Ovary (tissue), 7 donors: ENCODE measurements at regions not wholly inside any gene's neighbourhood (a gene's known extent, or its start where the extent isn't known, plus 50 kb on each side); places are given as distances from the start of the nearest gene placed in this dataset.

Experiments
- DNase-seq, 5 donors: peaks; one replicate each; pipeline ENCODE4 v3.0.0-alpha.2; 2019 to 2020
- H3K27ac ChIP-seq, 2 donors: fragments of 200-600 bp; one replicate each; pipeline versions ENCODE4 v1.5.1 to v1.8.0; 2019 to 2022
- H3K27me3 ChIP-seq: fragments of 200-600 bp; one replicate; pipeline ENCODE4 v1.8.0; 2022
- H3K36me3 ChIP-seq: fragments of 200-600 bp; sonication (generic); one replicate; pipeline ENCODE4 v1.5.1; 2019
- H3K4me1 ChIP-seq: one replicate; pipeline ENCODE4 v1.8.1; 2013; ENCODE audit warnings: mild to moderate bottlenecking, moderate library complexity; ENCODE audit not compliant: insufficient read depth
- H3K4me3 ChIP-seq: fragments of 200-600 bp; sonication (generic); one replicate; pipeline ENCODE4 v1.5.1; 2017
- H3K9me3 ChIP-seq, 2 donors: fragments of 200-600 bp in 1 of 2; sonication (generic) in 1 of 2; one replicate each; pipeline versions ENCODE4 v1.5.1 to v1.8.1; 2013 to 2019; ENCODE audit warnings: mild to moderate bottlenecking in 1 of 2, moderate library complexity in 1 of 2
- EP300 ChIP-seq: sonication (generic); formaldehyde crosslinking; IDR thresholded peaks from one replicate; pipeline ENCODE4 v1.6.1; 2017; ENCODE audit warnings: antibody characterized with exemption
- POLR2A ChIP-seq: fragments of 450-650 bp; IDR thresholded peaks from one replicate; pipeline ENCODE4 v1.6.1; 2017; ENCODE audit warnings: antibody characterized with exemption, mild to moderate bottlenecking, moderate library complexity
- WGBS, 3 donors: extraction: QIAGEN DNeasy Blood & Tissue Kit in 1 of 3; methylation state at CpG; one replicate each; pipeline versions ENCODE4 v1.1.5 to v1.1.7; 2013 to 2017; 5-methylcytosine and 5-hydroxymethylcytosine counted together
- intact Hi-C, 4 donors: fragments of 100-400 bp; cut with DNase I; formaldehyde crosslinking; loops; one replicate each; pipeline versions ENCODE4 v1.11.0 to v1.15.1; 2022 to 2023
- TF ChIP-seq, protein P1 (sequence below), 3 donors: fragments of 450-650 bp in 2 of 3; fragments of 200-600 bp in 1 of 3; IDR thresholded peaks; one replicate each; pipeline versions ENCODE4 v1.5.1 to v1.8.0; 2016 to 2022; ENCODE audit warnings: antibody characterized with exemption in 3 of 3, mild to moderate bottlenecking in 1 of 3
- donor health status: DM: no; HTN: no; CAD: no; lungs with moderate emphysema.
- donor health status: DM: no; HTN: no; CAD: no.
- donor health status: Bipolar disorder and iron deficiency.
- donor health status: DM: no; HTN: no; CAD: no.
- donor health status: DM: yes; HTN: yes; CAD: no.

DNA sequence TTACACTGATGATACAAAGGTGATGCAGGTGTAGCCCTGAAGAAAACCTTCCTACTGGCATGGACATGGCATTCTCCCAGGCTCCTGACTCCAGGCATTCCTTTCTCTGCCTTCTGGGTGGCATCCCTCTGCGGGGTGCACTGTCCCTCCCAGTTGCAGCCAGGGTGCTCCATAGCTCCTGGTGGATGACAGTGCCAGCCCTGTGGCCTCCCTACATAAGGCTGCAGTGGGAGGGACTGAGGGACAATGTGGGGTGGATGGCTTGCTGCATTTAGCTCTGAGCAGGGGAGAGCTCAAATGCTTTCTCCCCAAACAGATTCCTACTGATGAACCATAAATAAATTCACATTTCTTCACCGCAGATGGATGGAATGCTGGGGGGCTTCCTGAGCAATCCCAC lies 97.0 kb upstream of the GJB5 start:
- H3K36me3 ChIP-seq = no peaks in the 10 kb centered on the region

DNA sequence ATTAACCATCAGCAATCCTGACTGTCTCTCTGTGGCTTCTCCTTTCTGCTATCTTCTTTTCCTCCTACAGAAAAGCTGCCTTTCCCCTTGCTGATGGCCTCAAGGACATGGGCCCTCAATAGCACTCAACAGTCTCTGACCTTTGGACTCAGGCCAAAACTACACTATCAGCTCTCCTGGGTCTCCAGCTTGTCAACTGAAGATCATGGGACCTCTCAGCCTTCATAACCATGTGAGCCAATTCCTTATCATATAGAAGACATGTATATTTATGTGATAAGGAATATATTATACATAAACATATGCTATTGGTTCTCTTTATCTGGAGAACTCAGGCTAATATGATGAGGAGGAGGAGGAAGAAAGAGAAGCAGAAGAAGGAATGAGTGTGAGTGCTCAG lies 91.8 kb upstream of the GJB5 start:
- DNase-seq = no peak
- Histone ChIP-seq H3K9me3 (no peaks in the 10 kb centered on the region), H3K4me1 (no peaks in the 10 kb centered on the region), H3K36me3 (no peaks in the 10 kb centered on the region), H3K27me3 (no peaks in the 10 kb centered on the region), H3K27ac (no peak overlapping the region), H3K4me3 (no peak overlapping the region)
- intact Hi-C loops = no loop called here
- TF ChIP-seq, protein P1, sequence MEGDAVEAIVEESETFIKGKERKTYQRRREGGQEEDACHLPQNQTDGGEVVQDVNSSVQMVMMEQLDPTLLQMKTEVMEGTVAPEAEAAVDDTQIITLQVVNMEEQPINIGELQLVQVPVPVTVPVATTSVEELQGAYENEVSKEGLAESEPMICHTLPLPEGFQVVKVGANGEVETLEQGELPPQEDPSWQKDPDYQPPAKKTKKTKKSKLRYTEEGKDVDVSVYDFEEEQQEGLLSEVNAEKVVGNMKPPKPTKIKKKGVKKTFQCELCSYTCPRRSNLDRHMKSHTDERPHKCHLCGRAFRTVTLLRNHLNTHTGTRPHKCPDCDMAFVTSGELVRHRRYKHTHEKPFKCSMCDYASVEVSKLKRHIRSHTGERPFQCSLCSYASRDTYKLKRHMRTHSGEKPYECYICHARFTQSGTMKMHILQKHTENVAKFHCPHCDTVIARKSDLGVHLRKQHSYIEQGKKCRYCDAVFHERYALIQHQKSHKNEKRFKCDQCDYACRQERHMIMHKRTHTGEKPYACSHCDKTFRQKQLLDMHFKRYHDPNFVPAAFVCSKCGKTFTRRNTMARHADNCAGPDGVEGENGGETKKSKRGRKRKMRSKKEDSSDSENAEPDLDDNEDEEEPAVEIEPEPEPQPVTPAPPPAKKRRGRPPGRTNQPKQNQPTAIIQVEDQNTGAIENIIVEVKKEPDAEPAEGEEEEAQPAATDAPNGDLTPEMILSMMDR (IDR thresholded peaks at IDR 0.05) = no peak

More for the DNA sequence above, 97.0 kb upstream of the GJB5 start:
- Histone ChIP-seq H3K9me3 (no peaks in the 10 kb centered on the region), H3K27me3 (no peaks in the 10 kb centered on the region), H3K4me3 (no peak overlapping the region), H3K27ac (no peak overlapping the region), H3K4me1 (no peaks in the 10 kb centered on the region)
- intact Hi-C loops = no loop called here
- no peak for DNase-seq
- WGBS, 3 donors = 80 to 86% (median 85%) methylated on average over 2 of the region's 2 CpGs
- TF ChIP-seq EP300 (no peak), POLR2A (no peak)
- TF ChIP-seq, protein P1 (IDR thresholded peaks at IDR 0.05) = no peak

DNA sequence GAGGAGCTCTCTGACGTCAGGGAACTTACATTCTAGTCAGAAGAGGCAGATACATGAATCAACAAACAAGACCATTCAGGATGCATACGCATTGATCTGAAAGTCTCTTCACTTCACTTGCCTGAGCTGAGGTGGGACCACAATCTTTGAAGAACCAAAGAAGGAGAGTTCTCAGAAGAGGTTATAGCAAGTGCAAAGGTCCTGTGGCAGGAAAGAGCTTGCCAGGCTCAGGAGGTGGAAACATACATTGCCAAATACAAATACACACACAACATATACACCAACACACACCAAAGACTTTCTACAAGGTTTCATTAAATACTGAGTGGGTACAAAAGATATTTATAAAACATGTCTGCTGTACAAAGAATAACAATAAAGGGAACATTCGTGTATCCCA lies 86.8 kb upstream of the GJB5 start:
- intact Hi-C loops = no loop called here
- no peaks in the 10 kb centered on the region for H3K36me3 ChIP-seq
- no peaks in the 10 kb centered on the region for H3K27me3 ChIP-seq
- no peak overlapping the region for H3K4me3 ChIP-seq
- DNase-seq = no peak
- TF ChIP-seq, protein P1 (IDR thresholded peaks at IDR 0.05) = no peak
- TF ChIP-seq EP300 = no peak
- TF ChIP-seq POLR2A = no peak
- no peaks in the 10 kb centered on the region for H3K4me1 ChIP-seq
- H3K27ac ChIP-seq = no peak overlapping the region
- no peaks in the 10 kb centered on the region for H3K9me3 ChIP-seq
- 68 to 83% (median 71%) methylated on average over 3 of the region's 3 CpGs for WGBS, 3 donors

DNA sequence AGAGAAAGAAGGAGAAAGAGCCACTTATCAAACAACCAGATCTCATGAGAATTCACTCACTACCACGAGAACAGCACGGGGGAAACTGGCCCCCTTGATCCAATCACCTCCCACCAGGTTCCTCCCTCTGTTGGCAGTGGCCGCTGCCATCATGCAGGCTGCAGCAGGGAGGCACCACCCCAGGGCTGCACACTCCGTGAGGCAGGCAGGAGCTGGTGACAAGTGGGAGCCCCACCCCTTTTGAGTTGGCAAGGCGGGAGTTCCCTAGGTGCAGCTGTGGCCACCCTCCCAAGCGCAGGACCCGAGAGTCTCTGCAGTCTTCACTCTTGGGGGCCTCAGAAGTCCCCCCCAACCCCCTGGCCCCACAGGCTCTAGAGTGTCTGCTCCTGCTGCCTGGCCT lies 83.9 kb upstream of the GJB5 start:
- WGBS, 3 donors = 64 to 80% (median 66%) methylated on average over 6 to 7 of the region's 7 CpGs
- H3K36me3 ChIP-seq = no peaks in the 10 kb centered on the region

More for the DNA sequence above, 83.9 kb upstream of the GJB5 start:
- no peak for DNase-seq
- no peaks in the 10 kb centered on the region for H3K27me3 ChIP-seq
- H3K4me3 ChIP-seq = no peak overlapping the region
- H3K9me3 ChIP-seq = no peaks in the 10 kb centered on the region
- no peaks in the 10 kb centered on the region for H3K4me1 ChIP-seq
- TF ChIP-seq EP300 (no peak), POLR2A (no peak)
- TF ChIP-seq, protein P1 (IDR thresholded peaks at IDR 0.05) = no peak
- intact Hi-C loops = no loop called here
- no peak overlapping the region for H3K27ac ChIP-seq
